NT2/D1 (cell line): ENCODE measurements at regions not wholly inside any gene's neighbourhood (a gene's known extent, or its start where the extent isn't known, plus 50 kb on each side); places are given as distances from the start of the nearest gene placed in this dataset.
"Not testable (repeated sequence)": the region's sequence is repeated elsewhere in the genome, so short reads cannot be mapped to it uniquely, and the experiment has no call there.

Source experiments
- DNase-seq: peaks from one replicate; pipeline ENCODE4 v3.0.0-alpha.2; 2011; ENCODE audit warnings: low read depth, low spot score
- H3K27me3 ChIP-seq: 2 replicates; pipeline ENCODE4 v1.6.0; 2011; ENCODE audit warnings: mild to moderate bottlenecking; ENCODE audit not compliant: insufficient read length, insufficient read depth
- H3K36me3 ChIP-seq: 2 replicates; pipeline ENCODE4 v1.6.1; 2011; ENCODE audit warnings: mild to moderate bottlenecking, low read length, mixed read lengths; ENCODE audit not compliant: insufficient read depth, insufficient read length
- H3K4me1 ChIP-seq: 2 replicates; pipeline ENCODE4 v1.5.1; 2011; ENCODE audit not compliant: insufficient read depth, insufficient read length
- H3K4me3 ChIP-seq: 2 replicates; pipeline ENCODE4 v1.5.1; 2011; ENCODE audit warnings: low read depth; ENCODE audit not compliant: insufficient read length
- H3K9ac ChIP-seq: 2 replicates; pipeline ENCODE4 v1.6.0; 2011; ENCODE audit warnings: low read depth; ENCODE audit not compliant: insufficient read length
- H3K9me3 ChIP-seq: 2 replicates; pipeline ENCODE4 v1.5.1; 2011; ENCODE audit warnings: mild to moderate bottlenecking, low read length; ENCODE audit not compliant: insufficient read depth
- SUZ12 ChIP-seq: IDR thresholded peaks from 2 replicates; pipeline ENCODE4 v1.6.1; 2011; ENCODE audit not compliant: insufficient read length, insufficient read depth; ENCODE audit errors: extremely low read depth
- YY1 ChIP-seq: IDR thresholded peaks from 2 replicates; pipeline ENCODE4 v1.6.1; 2011; ENCODE audit not compliant: insufficient read length, insufficient read depth
- ZNF274 ChIP-seq: IDR thresholded peaks from 2 replicates; pipeline ENCODE4 v1.6.1; 2011; ENCODE audit warnings: mild to moderate bottlenecking, low read depth, low read length

- Histone ChIP-seq H3K9me3 (no peaks in the 10 kb centered on the region), H3K4me1 (no peaks in the 10 kb centered on the region), H3K9ac (no peak overlapping the region), H3K27me3 (no peaks in the 10 kb centered on the region), H3K36me3 (no peaks in the 10 kb centered on the region), H3K4me3 (no peak overlapping the region)
- DNase-seq: no peak
- TF ChIP-seq ZNF274 (no peak), SUZ12 (no peak), YY1 (no peak)
Observed at GRCh38 chr11:33435216-33435615, 178.0 kb downstream of the HIPK3 start.

- H3K27me3 ChIP-seq: no peaks in the 10 kb centered on the region
- H3K4me1 ChIP-seq: no peaks in the 10 kb centered on the region
- no peak for TF ChIP-seq ZNF274
- no peak for TF ChIP-seq YY1
- TF ChIP-seq SUZ12: no peak
- DNase-seq: no peak
- H3K4me3 ChIP-seq: no peak overlapping the region
- no peak overlapping the region for H3K9ac ChIP-seq
- H3K9me3 ChIP-seq: no peaks in the 10 kb centered on the region
- no peaks in the 10 kb centered on the region for H3K36me3 ChIP-seq
Observed at GRCh38 chr11:33434294-33434693, 177.1 kb downstream of the HIPK3 start.

GRCh38 chr11:33428435-33428834 is 171.3 kb downstream of the HIPK3 start:
- H3K9ac ChIP-seq, H3K9me3 ChIP-seq, DNase-seq, H3K4me3 ChIP-seq, H3K36me3 ChIP-seq, H3K4me1 ChIP-seq, H3K27me3 ChIP-seq: not testable (repeated sequence)

GRCh38 chr11:33420959-33421566 is 163.9 kb downstream of the HIPK3 start:
- Histone ChIP-seq H3K9ac (no peak overlapping the region), H3K4me3 (no peak overlapping the region), H3K9me3 (no peaks in the 10 kb centered on the region), H3K27me3 (no peaks in the 10 kb centered on the region), H3K36me3 (no peaks in the 10 kb centered on the region), H3K4me1 (no peaks in the 10 kb centered on the region)
- TF ChIP-seq YY1 (no peak), SUZ12 (no peak), ZNF274 (no peak)
- DNase-seq: no peak

DNA sequence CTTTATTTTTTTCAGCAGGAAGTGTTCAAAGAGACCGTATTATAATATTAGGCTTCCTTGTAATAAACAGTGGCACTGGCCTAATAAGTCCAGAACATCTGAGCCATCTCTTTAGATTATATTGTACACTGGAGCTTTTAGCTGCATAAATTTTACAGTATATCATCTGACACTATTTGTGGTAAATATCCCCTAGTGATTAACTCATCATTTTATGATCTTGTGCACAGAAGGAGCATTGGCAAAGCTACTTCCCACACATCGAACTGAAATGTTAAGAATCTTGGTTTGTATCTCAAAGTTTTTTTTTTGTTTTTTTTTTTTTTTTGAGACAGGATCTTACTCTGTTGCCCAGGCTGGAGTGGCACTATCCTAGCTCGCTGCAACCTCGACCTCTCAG is 162.7 kb downstream of the HIPK3 start:
- Histone ChIP-seq H3K4me3 (no peak overlapping the region), H3K27me3 (no peaks in the 10 kb centered on the region), H3K36me3 (no peaks in the 10 kb centered on the region), H3K9ac (no peak overlapping the region), H3K9me3 (no peaks in the 10 kb centered on the region), H3K4me1 (no peaks in the 10 kb centered on the region)
- TF ChIP-seq SUZ12 (no peak), ZNF274 (no peak), YY1 (no peak)
- no peak for DNase-seq

DNA sequence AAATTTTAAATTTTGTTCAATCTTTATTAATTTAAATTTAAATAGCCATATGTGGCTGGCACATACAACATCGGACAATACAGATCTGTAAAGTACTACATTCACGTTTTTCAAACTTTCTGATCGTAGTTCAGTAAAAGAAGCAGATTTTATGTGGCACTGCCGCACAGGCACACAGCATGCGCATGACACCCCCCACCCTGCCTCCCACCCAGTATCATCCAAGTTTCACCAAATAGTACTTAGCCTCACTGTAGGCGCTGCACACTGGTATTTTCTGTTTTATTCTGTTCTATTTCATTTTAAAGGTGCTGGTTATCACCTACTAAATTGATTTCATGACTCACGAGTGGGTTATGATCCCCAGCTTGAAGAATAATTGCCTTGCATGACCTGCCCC is 159.9 kb downstream of the HIPK3 start:
- no peak for DNase-seq
- TF ChIP-seq SUZ12 (no peak), YY1 (no peak), ZNF274 (no peak)
- Histone ChIP-seq H3K4me3 (no peak overlapping the region), H3K27me3 (no peaks in the 10 kb centered on the region), H3K4me1 (no peaks in the 10 kb centered on the region), H3K36me3 (no peaks in the 10 kb centered on the region), H3K9ac (no peak overlapping the region), H3K9me3 (no peaks in the 10 kb centered on the region)

DNA sequence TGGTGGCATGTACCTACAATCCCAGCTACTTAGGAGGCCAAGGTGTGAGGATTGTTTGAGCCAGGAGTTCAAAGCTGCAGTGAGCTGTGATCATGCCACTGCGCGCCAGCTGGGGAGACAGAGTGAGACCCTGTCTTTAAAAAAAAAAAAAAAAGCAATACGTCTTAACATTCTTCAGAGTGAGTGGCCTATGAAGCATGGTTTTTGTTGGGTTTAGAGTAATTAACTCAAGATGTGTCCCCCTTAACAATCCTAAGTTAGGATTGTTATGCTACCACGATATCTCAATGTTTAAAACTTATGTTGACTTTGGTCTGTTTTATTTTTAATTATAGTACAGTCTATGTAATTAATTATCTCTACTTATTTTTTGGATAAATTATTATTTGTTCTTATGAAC is 156.1 kb downstream of the HIPK3 start:
- H3K36me3 ChIP-seq: no peaks in the 10 kb centered on the region
- TF ChIP-seq ZNF274 (no peak), SUZ12 (no peak), YY1 (no peak)
- DNase-seq: no peak

DNA sequence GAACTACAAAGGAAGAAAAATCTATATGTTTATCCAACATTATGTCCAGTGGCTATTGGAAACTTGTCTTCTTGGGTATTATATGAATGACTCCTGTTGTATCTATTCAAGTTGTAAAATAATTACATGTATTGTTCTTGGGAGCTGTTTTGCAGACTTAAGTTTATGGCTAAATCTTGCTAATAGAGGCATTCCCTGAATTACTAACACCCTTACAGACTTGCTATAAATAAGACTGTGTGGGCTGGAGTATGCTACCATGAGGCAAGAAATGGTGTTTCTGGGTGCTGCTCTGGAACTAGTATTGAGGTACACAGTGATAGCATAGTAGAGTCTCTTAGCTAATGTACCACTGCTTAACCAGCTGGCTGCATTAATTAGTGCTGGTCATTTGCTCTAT is 155.1 kb downstream of the HIPK3 start:
- no peak overlapping the region for H3K9ac ChIP-seq
- no peak for TF ChIP-seq ZNF274
- TF ChIP-seq SUZ12: no peak
- no peak for TF ChIP-seq YY1
- no peaks in the 10 kb centered on the region for H3K9me3 ChIP-seq
- H3K4me1 ChIP-seq: no peaks in the 10 kb centered on the region
- no peak for DNase-seq
- no peaks in the 10 kb centered on the region for H3K36me3 ChIP-seq
- H3K4me3 ChIP-seq: no peak overlapping the region
- H3K27me3 ChIP-seq: no peaks in the 10 kb centered on the region

More for the DNA sequence above, 156.1 kb downstream of the HIPK3 start:
- Histone ChIP-seq H3K4me1 (no peaks in the 10 kb centered on the region), H3K9ac (no peak overlapping the region), H3K27me3 (no peaks in the 10 kb centered on the region), H3K9me3 (no peaks in the 10 kb centered on the region), H3K4me3 (no peak overlapping the region)
